Loucy (cell line): ENCODE measurements at regions not wholly inside any gene's neighbourhood (a gene's known extent, or its start where the extent isn't known, plus 50 kb on each side); places are given as distances from the start of the nearest gene placed in this dataset.

ENCODE experiments used
- CTCF ChIP-seq: fragments of 200-600 bp; sonication (generic); conservative IDR thresholded peaks from 2 replicates; pipeline ENCODE4 v1.5.1; 2014; ENCODE audit warnings: mild to moderate bottlenecking, antibody characterized with exemption, low read length
- EZH2phosphoT487 ChIP-seq: fragments of 200-600 bp; IDR thresholded peaks from 2 replicates; pipeline ENCODE4 v1.6.1; 2018; ENCODE audit warnings: antibody characterized with exemption, mild to moderate bottlenecking, moderate library complexity, borderline replicate concordance

GRCh38 chr1:168977618-168978017, 128.9 kb upstream of the ATP1B1 start:
- no peak for TF ChIP-seq CTCF
- TF ChIP-seq EZH2phosphoT487, result no peak
